Neural progenitor cell (in vitro differentiated cells): ENCODE measurements at regions not wholly inside any gene's neighbourhood (a gene's known extent, or its start where the extent isn't known, plus 50 kb on each side); places are given as distances from the start of the nearest gene placed in this dataset.

Experiments
- EZH2 ChIP-seq: fragments of 200-600 bp; sonication (generic); IDR thresholded peaks from 2 replicates; pipeline ENCODE4 v1.6.1; 2017; ENCODE audit warnings: antibody characterized with exemption, mild to moderate bottlenecking, moderate library complexity
- TF ChIP-seq, protein P1 (sequence below): fragments of 200-600 bp; sonication (generic); IDR thresholded peaks from 2 replicates; pipeline ENCODE4 v1.5.1; 2017; ENCODE audit warnings: antibody characterized with exemption, mild to moderate bottlenecking

DNA sequence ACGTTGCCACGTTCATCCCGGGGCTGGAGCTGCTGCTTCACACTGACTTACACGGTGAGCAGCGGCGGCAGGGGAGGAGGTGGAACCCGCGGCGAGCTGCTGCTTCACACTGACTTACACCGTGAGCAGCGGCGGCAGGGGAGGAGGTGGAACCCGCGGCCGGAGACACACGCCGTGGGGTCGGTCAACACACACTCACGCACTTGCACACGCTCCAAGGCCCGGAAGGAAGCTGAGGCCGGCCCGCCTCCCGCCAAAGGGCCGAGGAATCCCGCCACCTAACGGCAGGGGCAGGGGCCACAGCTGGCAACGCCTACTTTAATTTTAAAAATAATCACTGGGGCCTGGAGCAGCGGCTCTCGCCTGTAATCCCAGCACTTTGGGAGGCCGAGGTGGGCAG, 94.4 kb upstream of the FOXC1 start:
- TF ChIP-seq, protein P1, sequence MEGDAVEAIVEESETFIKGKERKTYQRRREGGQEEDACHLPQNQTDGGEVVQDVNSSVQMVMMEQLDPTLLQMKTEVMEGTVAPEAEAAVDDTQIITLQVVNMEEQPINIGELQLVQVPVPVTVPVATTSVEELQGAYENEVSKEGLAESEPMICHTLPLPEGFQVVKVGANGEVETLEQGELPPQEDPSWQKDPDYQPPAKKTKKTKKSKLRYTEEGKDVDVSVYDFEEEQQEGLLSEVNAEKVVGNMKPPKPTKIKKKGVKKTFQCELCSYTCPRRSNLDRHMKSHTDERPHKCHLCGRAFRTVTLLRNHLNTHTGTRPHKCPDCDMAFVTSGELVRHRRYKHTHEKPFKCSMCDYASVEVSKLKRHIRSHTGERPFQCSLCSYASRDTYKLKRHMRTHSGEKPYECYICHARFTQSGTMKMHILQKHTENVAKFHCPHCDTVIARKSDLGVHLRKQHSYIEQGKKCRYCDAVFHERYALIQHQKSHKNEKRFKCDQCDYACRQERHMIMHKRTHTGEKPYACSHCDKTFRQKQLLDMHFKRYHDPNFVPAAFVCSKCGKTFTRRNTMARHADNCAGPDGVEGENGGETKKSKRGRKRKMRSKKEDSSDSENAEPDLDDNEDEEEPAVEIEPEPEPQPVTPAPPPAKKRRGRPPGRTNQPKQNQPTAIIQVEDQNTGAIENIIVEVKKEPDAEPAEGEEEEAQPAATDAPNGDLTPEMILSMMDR: no peak
- no peak for TF ChIP-seq EZH2
